GM12872 (cell line): ENCODE measurements at regions not wholly inside any gene's neighbourhood (a gene's known extent, or its start where the extent isn't known, plus 50 kb on each side); places are given as distances from the start of the nearest gene placed in this dataset.

ENCODE experiments used
- CTCF ChIP-seq: IDR thresholded peaks from 3 replicates; pipeline ENCODE4 v1.5.1; 2011; ENCODE audit warnings: low read depth, mild to moderate bottlenecking, low read length, moderate library complexity; ENCODE audit not compliant: insufficient read depth

- TF ChIP-seq CTCF, result no peak
Measured at GRCh38 chr2:103879101-103879500, 974.8 kb upstream of the POU3F3 start.

- no peak for TF ChIP-seq CTCF
Measured at GRCh38 chr2:103880081-103880834, 973.7 kb upstream of the POU3F3 start.

GRCh38 chr2:103887625-103888024 is 966.3 kb upstream of the POU3F3 start:
- TF ChIP-seq CTCF, result no peak

- no peak for TF ChIP-seq CTCF
Measured at GRCh38 chr2:103896182-103896581, 957.7 kb upstream of the POU3F3 start.

GRCh38 chr2:103898561-103898960 is 955.4 kb upstream of the POU3F3 start:
- TF ChIP-seq CTCF, result no peak

GRCh38 chr2:103902347-103902746 is 951.6 kb upstream of the POU3F3 start:
- TF ChIP-seq CTCF, result no peak

- TF ChIP-seq CTCF, result no peak
Measured at GRCh38 chr2:103921161-103921560, 932.8 kb upstream of the POU3F3 start.

GRCh38 chr2:103942199-103942598 is 911.7 kb upstream of the POU3F3 start:
- TF ChIP-seq CTCF, result no peak
